HEK293T (cell line): ENCODE measurements at regions not wholly inside any gene's neighbourhood (a gene's known extent, or its start where the extent isn't known, plus 50 kb on each side); places are given as distances from the start of the nearest gene placed in this dataset.

Experiments
- ARNT ChIP-seq: fragments of 450-650 bp; IDR thresholded peaks from 2 replicates; pipeline ENCODE4 v1.6.1; 2017; ENCODE audit warnings: mild to moderate bottlenecking
- BHLHE40 ChIP-seq: fragments of 450-650 bp; IDR thresholded peaks from 2 replicates; pipeline ENCODE4 v1.6.1; 2016; ENCODE audit warnings: mild to moderate bottlenecking, moderate library complexity, borderline replicate concordance
- CTBP1 ChIP-seq: fragments of 450-650 bp; IDR thresholded peaks from 2 replicates; pipeline ENCODE4 v1.6.1; 2016; ENCODE audit warnings: borderline replicate concordance
- FOXK2 ChIP-seq: fragments of 450-650 bp; IDR thresholded peaks from 2 replicates; pipeline ENCODE4 v1.6.1; 2016; ENCODE audit warnings: mild to moderate bottlenecking
- FOXM1 ChIP-seq: fragments of 450-650 bp; IDR thresholded peaks from 2 replicates; pipeline ENCODE4 v1.6.1; 2017; ENCODE audit warnings: mild to moderate bottlenecking, borderline replicate concordance
- HDGF ChIP-seq: fragments of 450-650 bp; IDR thresholded peaks from 2 replicates; pipeline ENCODE4 v1.6.1; 2017; ENCODE audit warnings: antibody characterized with exemption, borderline replicate concordance
- LEF1 ChIP-seq: fragments of 450-650 bp; IDR thresholded peaks from 2 replicates; pipeline ENCODE4 v1.6.1; 2017; ENCODE audit warnings: mild to moderate bottlenecking, borderline replicate concordance
- NFRKB ChIP-seq: fragments of 450-650 bp; IDR thresholded peaks from 2 replicates; pipeline ENCODE4 v1.6.1; 2016; ENCODE audit warnings: mild to moderate bottlenecking, moderate library complexity
- SP1 ChIP-seq: fragments of 450-650 bp; IDR thresholded peaks from 2 replicates; pipeline ENCODE4 v1.6.1; 2017
- SUZ12 ChIP-seq: fragments of 450-650 bp; IDR thresholded peaks from 2 replicates; pipeline ENCODE4 v1.6.1; 2016; ENCODE audit warnings: mild to moderate bottlenecking
- TARDBP ChIP-seq: fragments of 450-650 bp; IDR thresholded peaks from 2 replicates; pipeline ENCODE4 v1.6.1; 2016

- no peak for TF ChIP-seq FOXM1
- TF ChIP-seq NFRKB = no peak
- no peak for TF ChIP-seq SUZ12
- no peak for TF ChIP-seq ARNT
- TF ChIP-seq SP1 = no peak
- TF ChIP-seq HDGF = no peak
- TF ChIP-seq FOXK2 = no peak
- no peak for TF ChIP-seq TARDBP
- TF ChIP-seq CTBP1 = no peak
- no peak for TF ChIP-seq BHLHE40
- no peak for TF ChIP-seq LEF1
Observed at GRCh38 chrX:6861456-6861855, 286.1 kb upstream of the STS start.
